HepG2 (cell line): ENCODE measurements at regions not wholly inside any gene's neighbourhood (a gene's known extent, or its start where the extent isn't known, plus 50 kb on each side); places are given as distances from the start of the nearest gene placed in this dataset.

ENCODE experiments used
- ATAC-seq: fragments of 200-7000 bp; cut with Tn5 transposase; 3 replicates; pipeline ENCODE4 v1.9.1; 2020; ENCODE audit warnings: mild to moderate bottlenecking, moderate library complexity
- BruUV-seq: library from RNA; stranded (reverse); fragments of 400-500 nt; replicated peaks from 2 replicates; lab custom pipeline; 2021; lab: Mats Ljungman, UMichigan
- CTCF ChIA-PET: fragments of 300-600 bp; formaldehyde crosslinking; extraction: SDS; loops from one replicate; lab custom pipeline; 2021; ENCODE audit warnings: low total read pairs, inconsistent platforms, low intra/inter-chr PET ratio; lab: Yijun Ruan, JAX
- POLR2A ChIA-PET: fragments of 350-600 bp; sonication (Branson Sonifier 250); formaldehyde crosslinking; loops from one replicate; lab custom pipeline; 2020; ENCODE audit warnings: antibody characterized with exemption, inconsistent platforms; lab: Yijun Ruan, JAX
- DNase-seq: peaks from one replicate; pipeline ENCODE4 v3.0.0-alpha.2; 2015; ENCODE audit warnings: low spot score
- FAIRE-seq: peaks from 3 replicates; lab custom pipeline; 2011; peaks lifted over from hg19 to GRCh38; lab: Jason Lieb, UNC
- H2AFZ ChIP-seq: one replicate; pipeline ENCODE4 v1.6.1; 2011; ENCODE audit warnings: low read length, inconsistent platforms
- H3K27ac ChIP-seq: fragments of 300-600 bp; 3 replicates; pipeline ENCODE4 v1.8.0; 2011; ENCODE audit warnings: mixed run types, mild to moderate bottlenecking, mixed read lengths, low read length, inconsistent platforms; ENCODE audit not compliant: insufficient read depth; ENCODE audit errors: extremely low read length
- H3K27me3 ChIP-seq, 2 experiments: fragments of 200-600 bp in 1 of 2; 2 replicates in 1 of 2; 3 replicates in 1 of 2; pipeline versions ENCODE4 v1.6.0 to v1.8.0; 2011; ENCODE audit warnings: low read length in 2 of 2, mild to moderate bottlenecking in 2 of 2, moderate library complexity in 2 of 2, inconsistent platforms in 1 of 2; ENCODE audit not compliant: insufficient read depth in 2 of 2, control insufficient read depth in 1 of 2
- H3K36me3 ChIP-seq, 2 experiments: fragments of 200-600 bp in 1 of 2; replicated peaks in 1 of 2; 2 replicates in 1 of 2; 3 replicates in 1 of 2; pipeline versions ENCODE4 v1.5.1 to v1.8.0; 2011; ENCODE audit warnings: low read length in 2 of 2, inconsistent platforms in 1 of 2; ENCODE audit not compliant: insufficient read depth in 2 of 2, control insufficient read depth in 1 of 2
- H3K4me1 ChIP-seq: 2 replicates; pipeline ENCODE4 v1.5.1; 2012; ENCODE audit warnings: low read length, inconsistent platforms; ENCODE audit not compliant: insufficient read depth
- H3K4me2 ChIP-seq: 2 replicates; pipeline ENCODE4 v1.6.0; 2011; ENCODE audit warnings: low read depth, low read length, inconsistent platforms
- H3K4me3 ChIP-seq, 3 experiments: fragments of 200-600 bp in 1 of 3; sonication (generic), shearing (Covaris generic) in 1 of 3; replicated peaks in 1 of 3; 2 replicates each; pipeline ENCODE4 v1.5.1; 2011 to 2016; ENCODE audit warnings: low read length in 3 of 3, inconsistent platforms in 2 of 3, low read depth in 2 of 3, mild to moderate bottlenecking in 2 of 3, control low read depth in 1 of 3, mixed read lengths in 1 of 3; ENCODE audit not compliant: insufficient read depth in 1 of 3
- H3K79me2 ChIP-seq: one replicate; pipeline ENCODE4 v1.6.1; 2011; ENCODE audit warnings: low read length, inconsistent platforms; ENCODE audit not compliant: insufficient read depth
- H3K9ac ChIP-seq: 2 replicates; pipeline ENCODE4 v1.6.0; 2011; ENCODE audit warnings: mild to moderate bottlenecking, low read depth, low read length, inconsistent platforms; ENCODE audit not compliant: insufficient read depth
- H3K9me3 ChIP-seq: 2 replicates; pipeline ENCODE4 v1.5.1; 2012; ENCODE audit warnings: mild to moderate bottlenecking, low read length
- H4K20me1 ChIP-seq: 2 replicates; pipeline ENCODE4 v1.6.0; 2011; ENCODE audit warnings: inconsistent platforms, mild to moderate bottlenecking, low read length, moderate library complexity; ENCODE audit not compliant: insufficient read depth
- ASH2L ChIP-seq: fragments of 300-600, 200-600 bp; sonication (generic); IDR thresholded peaks from 2 replicates; pipeline ENCODE4 v1.7.0; 2017; ENCODE audit warnings: low read depth, mild to moderate bottlenecking, moderate library complexity, mixed read lengths, low read length; ENCODE audit not compliant: insufficient read length
- ATF6 ChIP-seq: sonication (generic); formaldehyde crosslinking; conservative IDR thresholded peaks from 2 replicates; pipeline ENCODE4 v1.4.0; 2020; ENCODE audit warnings: missing genetic modification reagents
- CHD4 ChIP-seq: fragments of 200-600 bp; sonication (generic); IDR thresholded peaks from 2 replicates; pipeline ENCODE4 v1.7.0; 2017; ENCODE audit warnings: mild to moderate bottlenecking, low read length, borderline replicate concordance
- ELF3 ChIP-seq: IDR thresholded peaks from 2 replicates; pipeline ENCODE4 v1.6.1; 2016; ENCODE audit warnings: missing genetic modification reagents, missing compliant biosample characterization
- GATAD1 ChIP-seq: IDR thresholded peaks from 2 replicates; pipeline ENCODE4 v1.6.1; 2016; ENCODE audit warnings: missing genetic modification reagents, missing compliant biosample characterization
- HOXD1 ChIP-seq: sonication (generic); formaldehyde crosslinking; IDR thresholded peaks from 2 replicates; pipeline ENCODE4 v1.5.0; 2020; ENCODE audit warnings: missing genetic modification reagents
- JDP2 ChIP-seq: sonication (generic); formaldehyde crosslinking; IDR thresholded peaks from 2 replicates; pipeline ENCODE4 v1.8.1; 2022; ENCODE audit warnings: missing genetic modification reagents, borderline replicate concordance
- KMT2A ChIP-seq: sonication (generic); formaldehyde crosslinking; IDR thresholded peaks from 2 replicates; pipeline ENCODE4 v1.4.0; 2020; ENCODE audit warnings: missing genetic modification reagents
- MED8 ChIP-seq: sonication (generic); formaldehyde crosslinking; IDR thresholded peaks from 2 replicates; pipeline ENCODE4 v1.8.1; 2023; ENCODE audit warnings: mild to moderate bottlenecking, missing genetic modification reagents; ENCODE audit not compliant: insufficient replicate concordance
- MIER2 ChIP-seq: IDR thresholded peaks from 2 replicates; pipeline ENCODE4 v1.6.1; 2016; ENCODE audit warnings: missing biosample characterization, missing genetic modification reagents
- RARG ChIP-seq: sonication (generic); formaldehyde crosslinking; IDR thresholded peaks from 2 replicates; pipeline ENCODE4 v1.4.0; 2020; ENCODE audit warnings: low read depth, mild to moderate bottlenecking, missing genetic modification reagents
- RFX3 ChIP-seq: IDR thresholded peaks from 2 replicates; pipeline ENCODE4 v1.6.1; 2016; ENCODE audit warnings: missing biosample characterization, missing genetic modification reagents
- RFX5 ChIP-seq: IDR thresholded peaks from 2 replicates; pipeline ENCODE4 v1.6.1; 2011; ENCODE audit warnings: low read depth, low read length, improper control_type of control experiment
- RXRA ChIP-seq: sonication (generic); formaldehyde crosslinking; IDR thresholded peaks from 2 replicates; pipeline ENCODE4 v1.5.1; 2020; ENCODE audit warnings: missing genetic modification reagents
- SAFB2 ChIP-seq: sonication (generic); formaldehyde crosslinking; IDR thresholded peaks from 2 replicates; pipeline ENCODE4 v1.5.1; 2020; ENCODE audit warnings: missing genetic modification reagents, low read depth, mild to moderate bottlenecking, borderline replicate concordance
- SRY ChIP-seq: sonication (generic); formaldehyde crosslinking; IDR thresholded peaks from 2 replicates; pipeline ENCODE4 v1.8.0; 2022; ENCODE audit warnings: mild to moderate bottlenecking, missing genetic modification reagents
- TCF7 ChIP-seq: sonication (generic); IDR thresholded peaks from 2 replicates; pipeline ENCODE4 v1.6.1; 2016; ENCODE audit warnings: antibody characterized with exemption, low read depth
- ZFAT ChIP-seq: sonication (generic); formaldehyde crosslinking; conservative IDR thresholded peaks from 2 replicates; pipeline ENCODE4 v1.8.1; 2023; ENCODE audit warnings: missing genetic modification reagents, inconsistent platforms
- ZKSCAN1 ChIP-seq: fragments of 150-350 bp; IDR thresholded peaks from 2 replicates; pipeline ENCODE4 v1.6.1; 2014; ENCODE audit warnings: low read length
- ZNF10 ChIP-seq: sonication (generic); formaldehyde crosslinking; IDR thresholded peaks from 2 replicates; pipeline ENCODE4 v1.4.0; 2020; ENCODE audit warnings: mild to moderate bottlenecking, low read depth, missing genetic modification reagents, borderline replicate concordance
- ZNF121 ChIP-seq: sonication (generic); formaldehyde crosslinking; IDR thresholded peaks from 2 replicates; pipeline ENCODE4 v1.5.0; 2020; ENCODE audit warnings: mild to moderate bottlenecking, missing genetic modification reagents
- ZNF124 ChIP-seq: sonication (generic); formaldehyde crosslinking; IDR thresholded peaks from 2 replicates; pipeline ENCODE4 v1.4.0; 2020; ENCODE audit warnings: missing genetic modification reagents
- ZNF432 ChIP-seq: sonication (generic); formaldehyde crosslinking; IDR thresholded peaks from 2 replicates; pipeline ENCODE4 v1.5.0; 2020; ENCODE audit warnings: missing genetic modification reagents, mild to moderate bottlenecking, borderline replicate concordance
- ZNF562 ChIP-seq: sonication (generic); formaldehyde crosslinking; IDR thresholded peaks from 2 replicates; pipeline ENCODE4 v1.8.0; 2022; ENCODE audit warnings: missing genetic modification reagents, borderline replicate concordance
- ZNF614 ChIP-seq: IDR thresholded peaks from 2 replicates; pipeline ENCODE4 v1.6.1; 2018; ENCODE audit warnings: missing biosample characterization, missing genetic modification reagents, inconsistent platforms, borderline replicate concordance
- ZNF772 ChIP-seq: sonication (generic); formaldehyde crosslinking; IDR thresholded peaks from 2 replicates; pipeline ENCODE4 v1.5.0; 2020; ENCODE audit warnings: mild to moderate bottlenecking, missing genetic modification reagents
- WGBS: methylation state at CpG from one replicate; pipeline ENCODE4 v1.1.6; 2017; ENCODE audit warnings: low lambda C conversion rate; 5-methylcytosine and 5-hydroxymethylcytosine counted together
- in situ Hi-C: cut with HindIII; loops from 2 replicates; pipeline ENCODE4 v1.10.0; 2017; ENCODE audit warnings: low pct_unique_long_range_greater_than_20kb; ENCODE audit not compliant: extremely low pct_ligation_motif_present
- intact Hi-C: fragments of 100-400 bp; cut with micrococcal nuclease; formaldehyde crosslinking; loops from one replicate; pipeline ENCODE4 v1.10.0; 2022; ENCODE audit not compliant: unreplicated experiment
- TF ChIP-seq, protein P1 (sequence below): sonication (generic); formaldehyde crosslinking; IDR thresholded peaks from 2 replicates; pipeline ENCODE4 v1.9.0; 2021; ENCODE audit warnings: missing genetic modification reagents, borderline replicate concordance

- no TSS peak for BruUV-seq
- POLR2A ChIA-PET, result no interaction called here
These were observed 56.4 kb upstream of the SIPA1L2 start for GRCh38 chr1:232686346-232686745.

DNA sequence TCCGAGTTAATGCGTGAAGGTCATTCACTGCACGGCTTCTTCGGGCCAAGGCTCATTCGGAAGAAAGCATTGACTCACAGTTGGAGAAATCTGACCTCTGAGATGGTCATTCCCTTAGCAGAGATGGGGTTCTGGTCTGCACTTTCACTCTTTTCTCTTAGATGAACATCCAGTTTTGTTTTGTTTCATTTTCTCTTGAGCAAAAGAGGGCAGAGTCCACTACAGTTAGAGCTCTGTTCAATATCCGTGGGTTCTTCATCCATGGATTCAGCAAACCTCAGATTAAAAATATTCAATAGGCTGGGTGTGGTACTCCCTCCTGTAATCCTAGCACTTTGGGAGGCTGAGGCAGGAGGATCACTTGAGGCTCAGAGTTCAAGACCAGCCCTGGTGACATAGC, 57.4 kb upstream of the SIPA1L2 start:
- H2AFZ ChIP-seq, result no peak overlapping the region
- 44% methylated on average over 6 of the region's 6 CpGs for WGBS
- no peaks in the 10 kb centered on the region for H3K79me2 ChIP-seq
- ChIA-PET POLR2A (no interaction called here), CTCF (no interaction called here)
- H4K20me1 ChIP-seq, result no peaks in the 10 kb centered on the region
- DNase-seq, result no peak
- no peak overlapping the region for H3K4me3 ChIP-seq
- no peaks in the 10 kb centered on the region for H3K4me1 ChIP-seq
- in situ Hi-C loops (no loop called here), intact Hi-C loops (no loop called here)
- no peaks in the 10 kb centered on the region for H3K9me3 ChIP-seq
- no peak overlapping the region for H3K9ac ChIP-seq
- H3K27ac ChIP-seq, result no peak overlapping the region
- BruUV-seq, result no TSS peak
- H3K27me3 ChIP-seq, result 0 out of 5 replicates have a peak, but pooled peaks cover 0 to 4% of the 10 kb centered on the region in 2 experiments
- FAIRE-seq, result no peak
- no peak overlapping the region for H3K4me2 ChIP-seq
- ATAC-seq, result no peak
- H3K36me3 ChIP-seq, result no peaks in the 10 kb centered on the region
- TF ChIP-seq RFX5 (no peak), JDP2 (CRISPR knock-in tag) (no peak), ASH2L (no peak), RFX3 (CRISPR knock-in tag) (no peak), ELF3 (no peak), ATF6 (CRISPR knock-in tag) (no peak), MED8 (CRISPR knock-in tag) (no peak), ZNF614 (no peak), ZKSCAN1 (no peak), CHD4 (no peak), SAFB2 (CRISPR knock-in tag) (no peak)

More at GRCh38 chr1:232686346-232686745, 56.4 kb upstream of the SIPA1L2 start:
- no peak for FAIRE-seq
- H3K9me3 ChIP-seq, result no peaks in the 10 kb centered on the region
- TF ChIP-seq ZNF562 (CRISPR knock-in tag) (no peak), GATAD1 (CRISPR knock-in tag) (no peak), RARG (no peak), TCF7 (no peak), ZFAT (no peak), SRY (CRISPR knock-in tag) (no peak), ZNF432 (no peak), RFX3 (CRISPR knock-in tag) (no peak), ZNF121 (CRISPR knock-in tag) (no peak), MIER2 (CRISPR knock-in tag) (no peak), RXRA (CRISPR knock-in tag) (no peak), ZNF124 (CRISPR knock-in tag) (no peak), KMT2A (CRISPR knock-in tag) (no peak), HOXD1 (CRISPR knock-in tag) (no peak), ZNF10 (no peak), ZNF772 (CRISPR knock-in tag) (no peak)
- TF ChIP-seq, protein P1, sequence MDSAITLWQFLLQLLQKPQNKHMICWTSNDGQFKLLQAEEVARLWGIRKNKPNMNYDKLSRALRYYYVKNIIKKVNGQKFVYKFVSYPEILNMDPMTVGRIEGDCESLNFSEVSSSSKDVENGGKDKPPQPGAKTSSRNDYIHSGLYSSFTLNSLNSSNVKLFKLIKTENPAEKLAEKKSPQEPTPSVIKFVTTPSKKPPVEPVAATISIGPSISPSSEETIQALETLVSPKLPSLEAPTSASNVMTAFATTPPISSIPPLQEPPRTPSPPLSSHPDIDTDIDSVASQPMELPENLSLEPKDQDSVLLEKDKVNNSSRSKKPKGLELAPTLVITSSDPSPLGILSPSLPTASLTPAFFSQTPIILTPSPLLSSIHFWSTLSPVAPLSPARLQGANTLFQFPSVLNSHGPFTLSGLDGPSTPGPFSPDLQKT (CRISPR knock-in tag), result no peak
- TF ChIP-seq, all 625 proteins: peak for 0
- intact Hi-C loops, result no loop called here
- H3K27me3 ChIP-seq, result 0 out of 5 replicates have a peak, but pooled peaks cover 0 to 4% of the 10 kb centered on the region in 2 experiments
- no peaks in the 10 kb centered on the region for H3K36me3 ChIP-seq
- H3K4me3 ChIP-seq, result no peak overlapping the region
- 25% methylated on average over 2 of the region's 4 CpGs for WGBS
- H3K79me2 ChIP-seq, result no peaks in the 10 kb centered on the region
- no peaks in the 10 kb centered on the region for H3K4me1 ChIP-seq
- H2AFZ ChIP-seq, result no peak overlapping the region
- ATAC-seq (no peak), DNase-seq (no peak)
- H3K4me2 ChIP-seq, result no peak overlapping the region
- no peak overlapping the region for H3K27ac ChIP-seq
- no peaks in the 10 kb centered on the region for H4K20me1 ChIP-seq
- CTCF ChIA-PET, result no interaction called here
- H3K9ac ChIP-seq, result no peak overlapping the region
- in situ Hi-C loops, result no loop called here
